ENCODE measurements at regions not wholly inside any gene's neighbourhood (a gene's known extent, or its start where the extent isn't known, plus 50 kb on each side); places are given as distances from the start of the nearest gene placed in this dataset.

DNA sequence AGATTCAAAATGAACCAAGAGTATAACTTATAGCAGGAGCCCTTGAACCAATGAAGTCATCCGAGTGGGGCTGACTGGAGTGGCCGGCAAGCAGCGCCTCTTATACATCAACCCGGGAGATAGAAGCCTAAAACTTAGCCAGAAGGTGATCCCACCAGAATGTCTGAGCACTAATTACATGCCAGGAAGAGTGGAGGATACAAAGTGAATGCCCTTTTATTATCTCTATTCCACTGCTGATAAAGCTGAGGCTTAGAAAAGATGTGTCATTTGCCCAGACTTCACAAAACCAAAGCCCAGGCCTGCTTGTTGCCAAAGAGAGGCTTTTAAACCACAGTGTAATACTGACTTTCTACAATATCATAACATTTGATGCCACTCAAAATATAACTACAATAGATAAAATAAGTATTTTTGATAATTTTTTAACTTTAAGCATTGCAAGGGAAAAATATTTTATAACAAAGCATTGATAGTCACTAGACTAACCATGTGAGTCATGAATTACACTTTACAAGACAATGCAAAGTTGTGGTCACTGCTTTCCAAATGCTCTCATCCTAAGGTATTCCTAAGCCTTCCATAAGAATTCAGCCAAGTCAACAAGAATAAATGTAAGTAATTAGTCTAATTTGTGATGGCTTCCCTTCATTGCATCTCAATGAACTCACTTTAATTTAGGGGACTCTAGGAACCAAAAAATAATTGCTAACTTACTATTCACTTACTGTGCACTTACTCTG, 58.6 kb upstream of the ARID5B start:
- no peak for DNase-seq

GRCh38 chr10:61844116-61844822, 57.2 kb upstream of the ARID5B start:
- no peak for DNase-seq

- DNase-seq, result no peak
Observed at GRCh38 chr10:61845196-61845949, 56.1 kb upstream of the ARID5B start.

DNA sequence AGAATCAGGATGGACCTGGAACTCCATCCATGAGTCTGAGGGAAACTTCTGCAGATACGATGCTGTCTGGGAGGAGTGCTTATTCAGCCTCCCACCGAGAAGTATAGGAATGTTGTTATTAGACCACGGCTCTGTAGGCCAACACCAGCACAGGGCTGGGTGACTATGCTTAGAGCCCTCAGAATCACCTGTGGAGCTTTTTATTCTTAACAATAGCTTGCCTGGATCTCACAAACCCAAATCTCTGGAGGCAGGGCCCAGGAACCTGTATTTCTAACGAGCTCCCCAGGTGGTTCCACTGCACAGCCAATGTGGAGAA, 55.6 kb upstream of the ARID5B start:
- DNase-seq, result no peak

DNA sequence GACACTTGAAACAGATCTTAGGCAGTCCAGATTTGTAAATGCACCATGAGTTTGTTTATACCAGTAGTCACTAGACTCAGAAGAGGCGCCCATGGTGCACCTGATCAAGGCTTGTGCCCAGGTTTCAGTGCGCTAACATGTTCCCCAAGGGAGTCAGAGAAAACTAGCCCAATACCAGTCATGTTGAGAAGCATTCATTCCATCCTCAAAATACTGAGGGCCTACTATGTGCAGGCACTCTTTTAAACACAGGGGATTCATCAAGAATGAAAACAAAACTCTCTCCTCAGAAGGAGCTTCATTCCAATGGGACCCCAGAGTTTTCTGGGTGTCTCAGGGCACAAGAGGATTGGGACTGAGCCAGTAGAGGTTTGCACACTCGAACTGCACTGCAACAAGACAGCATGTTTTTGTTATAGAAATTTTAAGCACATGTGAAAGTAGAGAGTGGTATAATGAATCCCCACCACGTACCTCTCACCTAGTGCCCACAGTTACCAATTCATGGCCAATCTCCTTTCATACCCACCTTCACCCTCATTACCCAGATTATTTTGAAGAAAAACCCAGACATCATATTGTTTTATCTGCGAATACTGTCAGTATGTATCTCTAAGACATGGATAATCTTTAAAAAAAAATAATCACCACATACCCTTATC, 55.0 kb upstream of the ARID5B start:
- DNase-seq, result no peak

DNA sequence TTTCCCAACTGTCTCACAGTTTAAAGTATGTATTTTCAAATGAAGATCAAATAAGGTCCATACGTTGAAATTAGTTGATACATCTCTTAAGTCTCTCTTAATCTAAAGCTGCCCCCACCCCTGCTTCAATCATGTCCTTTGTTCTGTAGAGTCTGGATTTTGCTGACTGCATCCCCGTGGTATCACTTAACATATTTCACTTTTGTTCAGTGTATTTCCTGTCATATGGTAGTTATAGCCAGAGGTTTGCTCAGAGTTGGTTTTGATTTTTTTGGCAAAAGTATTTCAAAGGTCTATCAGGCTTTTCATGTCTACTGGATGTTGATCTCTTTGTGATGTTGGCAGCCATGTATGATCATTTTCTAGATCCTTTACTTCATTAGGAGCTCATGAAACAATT, 54.4 kb upstream of the ARID5B start:
- no peak for DNase-seq

DNA sequence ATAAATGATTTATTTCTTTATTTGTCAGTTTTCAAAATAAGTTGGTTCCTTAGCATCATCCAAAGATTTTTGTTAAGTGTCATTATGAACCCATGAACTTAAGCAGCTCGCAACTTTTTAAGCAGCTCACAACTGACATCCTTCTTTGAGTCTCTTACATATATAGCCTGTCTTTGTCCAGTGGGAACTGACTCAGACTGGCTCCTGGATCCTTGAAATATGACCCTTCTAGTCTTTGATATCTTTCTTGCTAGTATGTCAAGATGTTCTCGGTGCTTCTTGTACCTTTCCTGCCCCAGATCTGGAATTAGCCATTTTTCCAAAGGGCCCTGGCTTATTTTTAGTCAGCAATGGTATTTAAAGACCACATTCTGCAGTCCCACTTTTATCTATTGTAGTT, 53.9 kb upstream of the ARID5B start:
- DNase-seq, result no peak

GRCh38 chr10:61850376-61850775, 51.1 kb upstream of the ARID5B start:
- no peak for DNase-seq

Measured in tongue (tissue), 1 donor.